ENCODE measurements at regions not wholly inside any gene's neighbourhood (a gene's known extent, or its start where the extent isn't known, plus 50 kb on each side); places are given as distances from the start of the nearest gene placed in this dataset.

- no peak overlapping the region for H3K4me3 Mint-ChIP-seq
Measured at GRCh38 chr2:12244070-12244469, 472.7 kb upstream of the TRIB2 start.

GRCh38 chr2:12251121-12251520, 465.6 kb upstream of the TRIB2 start:
- H3K4me1 ChIP-seq (ENCODE audit: control insufficient read depth, insufficient read depth, low read length, poor library complexity, severe bottlenecking), result no peaks in the 10 kb centered on the region
- Mint-ChIP-seq H3K27me3 (no peaks in the 10 kb centered on the region), H3K27ac (no peak overlapping the region), H3K9me3 (peaks cover 0 to 3% (median 0%) of the 10 kb centered on the region in 7 donors), H3K4me3 (no peak overlapping the region), H3K4me1 (no peaks in the 10 kb centered on the region), H3K36me3 (no peaks in the 10 kb centered on the region)
- no peak for ATAC-seq (ENCODE audit: low read depth in 2 of 2)
- H3K27ac ChIP-seq (ENCODE audit: insufficient read depth, low read length, poor library complexity, severe bottlenecking), result no peak overlapping the region
- H3K27me3 ChIP-seq (ENCODE audit: control insufficient read depth, insufficient read depth, low read length), result no peaks in the 10 kb centered on the region
- no peak overlapping the region for H3K4me3 ChIP-seq (ENCODE audit: low read depth, low read length)
- no peaks in the 10 kb centered on the region for H3K9me3 ChIP-seq (ENCODE audit: control insufficient read depth in 2 of 2, low read length in 2 of 2)
- DNase-seq, result no peak
- H3K36me3 ChIP-seq (ENCODE audit: control insufficient read depth, insufficient read depth, low read length), result no peaks in the 10 kb centered on the region

More at GRCh38 chr2:12244070-12244469, 472.7 kb upstream of the TRIB2 start:
- Histone ChIP-seq H3K27me3 (ENCODE audit: control insufficient read depth, insufficient read depth, low read length) (peaks cover 1% of the 10 kb centered on the region), H3K4me1 (ENCODE audit: control insufficient read depth, insufficient read depth, low read length, poor library complexity, severe bottlenecking) (no peaks in the 10 kb centered on the region), H3K27ac (ENCODE audit: insufficient read depth, low read length, poor library complexity, severe bottlenecking) (no peak overlapping the region), H3K4me3 (ENCODE audit: low read depth, low read length) (no peak overlapping the region), H3K36me3 (ENCODE audit: control insufficient read depth, insufficient read depth, low read length) (no peaks in the 10 kb centered on the region), H3K9me3 (ENCODE audit: control insufficient read depth in 2 of 2, low read length in 2 of 2) (no peaks in the 10 kb centered on the region)
- ATAC-seq (ENCODE audit: low read depth in 2 of 2), result no peak
- Mint-ChIP-seq H3K27ac (no peak overlapping the region), H3K9me3 (peaks cover 0 to 2% (median 0%) of the 10 kb centered on the region in 7 donors), H3K4me1 (no peaks in the 10 kb centered on the region), H3K36me3 (no peaks in the 10 kb centered on the region), H3K27me3 (no peaks in the 10 kb centered on the region)
- DNase-seq, result no peak

- no peak for ATAC-seq (ENCODE audit: low read depth in 2 of 2)
- H3K4me3 Mint-ChIP-seq, result no peak overlapping the region
Measured at GRCh38 chr2:12251749-12252148, 465.0 kb upstream of the TRIB2 start.

GRCh38 chr2:12253167-12253778, 463.5 kb upstream of the TRIB2 start:
- H3K4me3 ChIP-seq (ENCODE audit: low read depth, low read length), result no peak overlapping the region
- ATAC-seq (ENCODE audit: low read depth in 2 of 2), result no peak
- no peaks in the 10 kb centered on the region for H3K36me3 Mint-ChIP-seq
- peaks cover 0 to 7% (median 1%) of the 10 kb centered on the region in 4 donors for H3K4me1 Mint-ChIP-seq
- no peak overlapping the region for H3K4me3 Mint-ChIP-seq
- peaks cover 0 to 3% (median 0%) of the 10 kb centered on the region in 7 donors for H3K9me3 Mint-ChIP-seq
- no peak for DNase-seq
- no peaks in the 10 kb centered on the region for H3K27me3 Mint-ChIP-seq
- H3K36me3 ChIP-seq (ENCODE audit: control insufficient read depth, insufficient read depth, low read length), result no peaks in the 10 kb centered on the region
- no peaks in the 10 kb centered on the region for H3K9me3 ChIP-seq (ENCODE audit: control insufficient read depth in 2 of 2, low read length in 2 of 2)
- H3K27ac Mint-ChIP-seq, result no peak overlapping the region
- no peak overlapping the region for H3K27ac ChIP-seq (ENCODE audit: insufficient read depth, low read length, poor library complexity, severe bottlenecking)
- no peaks in the 10 kb centered on the region for H3K4me1 ChIP-seq (ENCODE audit: control insufficient read depth, insufficient read depth, low read length, poor library complexity, severe bottlenecking)
- H3K27me3 ChIP-seq (ENCODE audit: control insufficient read depth, insufficient read depth, low read length), result no peaks in the 10 kb centered on the region

More at GRCh38 chr2:12251749-12252148, 465.0 kb upstream of the TRIB2 start:
- Mint-ChIP-seq H3K36me3 (no peaks in the 10 kb centered on the region), H3K4me1 (peaks cover 0 to 4% (median 1%) of the 10 kb centered on the region in 4 donors), H3K9me3 (peaks cover 0 to 3% (median 0%) of the 10 kb centered on the region in 7 donors), H3K27ac (no peak overlapping the region), H3K27me3 (no peaks in the 10 kb centered on the region)
- Histone ChIP-seq H3K9me3 (ENCODE audit: control insufficient read depth in 2 of 2, low read length in 2 of 2) (no peaks in the 10 kb centered on the region), H3K36me3 (ENCODE audit: control insufficient read depth, insufficient read depth, low read length) (no peaks in the 10 kb centered on the region), H3K4me1 (ENCODE audit: control insufficient read depth, insufficient read depth, low read length, poor library complexity, severe bottlenecking) (no peaks in the 10 kb centered on the region), H3K4me3 (ENCODE audit: low read depth, low read length) (no peak overlapping the region), H3K27ac (ENCODE audit: insufficient read depth, low read length, poor library complexity, severe bottlenecking) (no peak overlapping the region), H3K27me3 (ENCODE audit: control insufficient read depth, insufficient read depth, low read length) (no peaks in the 10 kb centered on the region)
- no peak for DNase-seq

- Mint-ChIP-seq H3K4me1 (peaks cover 0 to 8% (median 1%) of the 10 kb centered on the region in 4 donors), H3K9me3 (peaks cover 0 to 3% (median 0%) of the 10 kb centered on the region in 7 donors), H3K36me3 (no peaks in the 10 kb centered on the region), H3K27ac (no peak overlapping the region), H3K4me3 (no peak overlapping the region), H3K27me3 (no peaks in the 10 kb centered on the region)
- no peak for ATAC-seq (ENCODE audit: low read depth in 2 of 2)
- Histone ChIP-seq H3K4me3 (ENCODE audit: low read depth, low read length) (no peak overlapping the region), H3K36me3 (ENCODE audit: control insufficient read depth, insufficient read depth, low read length) (no peaks in the 10 kb centered on the region), H3K4me1 (ENCODE audit: control insufficient read depth, insufficient read depth, low read length, poor library complexity, severe bottlenecking) (no peaks in the 10 kb centered on the region), H3K27me3 (ENCODE audit: control insufficient read depth, insufficient read depth, low read length) (no peaks in the 10 kb centered on the region), H3K9me3 (ENCODE audit: control insufficient read depth in 2 of 2, low read length in 2 of 2) (no peaks in the 10 kb centered on the region), H3K27ac (ENCODE audit: insufficient read depth, low read length, poor library complexity, severe bottlenecking) (no peak overlapping the region)
- DNase-seq, result no peak
Measured at GRCh38 chr2:12254280-12254860, 462.4 kb upstream of the TRIB2 start.

- H3K4me1 ChIP-seq (ENCODE audit: control insufficient read depth, insufficient read depth, low read length, poor library complexity, severe bottlenecking), result no peaks in the 10 kb centered on the region
- no peak overlapping the region for H3K4me3 ChIP-seq (ENCODE audit: low read depth, low read length)
- DNase-seq (no peak), ATAC-seq (ENCODE audit: low read depth in 2 of 2) (no peak)
- no peaks in the 10 kb centered on the region for H3K27me3 ChIP-seq (ENCODE audit: control insufficient read depth, insufficient read depth, low read length)
- no peaks in the 10 kb centered on the region for H3K27me3 Mint-ChIP-seq
- no peak overlapping the region for H3K4me3 Mint-ChIP-seq
- no peaks in the 10 kb centered on the region for H3K36me3 ChIP-seq (ENCODE audit: control insufficient read depth, insufficient read depth, low read length)
- H3K4me1 Mint-ChIP-seq, result peaks cover 0 to 16% (median 8%) of the 10 kb centered on the region in 4 donors
- no peaks in the 10 kb centered on the region for H3K36me3 Mint-ChIP-seq
- no peak overlapping the region for H3K27ac ChIP-seq (ENCODE audit: insufficient read depth, low read length, poor library complexity, severe bottlenecking)
- H3K9me3 Mint-ChIP-seq, result peaks cover 0 to 3% (median 1%) of the 10 kb centered on the region in 7 donors
- H3K27ac Mint-ChIP-seq, result peak overlapping the region in 1 of 3 donors; percentile 63
- H3K9me3 ChIP-seq (ENCODE audit: control insufficient read depth in 2 of 2, low read length in 2 of 2), result no peaks in the 10 kb centered on the region
Measured at GRCh38 chr2:12256206-12256605, 460.5 kb upstream of the TRIB2 start.

- no peak overlapping the region for H3K4me3 ChIP-seq (ENCODE audit: low read depth, low read length)
- Mint-ChIP-seq H3K4me1 (peaks cover 12 to 19% (median 19%) of the 10 kb centered on the region in 4 donors), H3K27ac (peak overlapping the region in 1 of 3 donors; percentile 3), H3K4me3 (no peak overlapping the region), H3K9me3 (peaks cover 0 to 3% (median 1%) of the 10 kb centered on the region in 7 donors), H3K27me3 (no peaks in the 10 kb centered on the region), H3K36me3 (no peaks in the 10 kb centered on the region)
- DNase-seq (no peak), ATAC-seq (ENCODE audit: low read depth in 2 of 2) (no peak)
- no peaks in the 10 kb centered on the region for H3K27me3 ChIP-seq (ENCODE audit: control insufficient read depth, insufficient read depth, low read length)
- H3K36me3 ChIP-seq (ENCODE audit: control insufficient read depth, insufficient read depth, low read length), result no peaks in the 10 kb centered on the region
- peaks cover 9% of the 10 kb centered on the region for H3K4me1 ChIP-seq (ENCODE audit: control insufficient read depth, insufficient read depth, low read length, poor library complexity, severe bottlenecking)
- no peaks in the 10 kb centered on the region for H3K9me3 ChIP-seq (ENCODE audit: control insufficient read depth in 2 of 2, low read length in 2 of 2)
- no peak overlapping the region for H3K27ac ChIP-seq (ENCODE audit: insufficient read depth, low read length, poor library complexity, severe bottlenecking)
Measured at GRCh38 chr2:12257476-12257875, 459.3 kb upstream of the TRIB2 start.

GRCh38 chr2:12259493-12259892, 457.2 kb upstream of the TRIB2 start:
- Mint-ChIP-seq H3K9me3 (peaks cover 0 to 3% (median 0%) of the 10 kb centered on the region in 7 donors), H3K36me3 (no peaks in the 10 kb centered on the region), H3K4me3 (no peak overlapping the region), H3K4me1 (peaks cover 32 to 37% (median 33%) of the 10 kb centered on the region in 4 donors), H3K27me3 (no peaks in the 10 kb centered on the region), H3K27ac (peak overlapping the region in 1 of 3 donors; percentile 20)
- H3K27ac ChIP-seq (ENCODE audit: insufficient read depth, low read length, poor library complexity, severe bottlenecking), result no peak overlapping the region
- peaks cover 29% of the 10 kb centered on the region for H3K4me1 ChIP-seq (ENCODE audit: control insufficient read depth, insufficient read depth, low read length, poor library complexity, severe bottlenecking)
- H3K9me3 ChIP-seq (ENCODE audit: control insufficient read depth in 2 of 2, low read length in 2 of 2), result no peaks in the 10 kb centered on the region
- H3K36me3 ChIP-seq (ENCODE audit: control insufficient read depth, insufficient read depth, low read length), result no peaks in the 10 kb centered on the region
- ATAC-seq (ENCODE audit: low read depth in 2 of 2) (no peak), DNase-seq (no peak)
- no peaks in the 10 kb centered on the region for H3K27me3 ChIP-seq (ENCODE audit: control insufficient read depth, insufficient read depth, low read length)
- no peak overlapping the region for H3K4me3 ChIP-seq (ENCODE audit: low read depth, low read length)

Data from CD4-positive, CD25-positive, alpha-beta regulatory T cell (primary cell).